Brain microvascular endothelial cell (primary cell): ENCODE measurements at regions not wholly inside any gene's neighbourhood (a gene's known extent, or its start where the extent isn't known, plus 50 kb on each side); places are given as distances from the start of the nearest gene placed in this dataset.

ENCODE experiments used
- DNase-seq: peaks from one replicate; pipeline ENCODE4 v3.0.0-alpha.2; 2020
- H3K27ac ChIP-seq: fragments of 250-450 bp; sonication (Bioruptor Pico); 2 replicates; pipeline ENCODE4 v1.5.1; 2020; ENCODE audit warnings: mild to moderate bottlenecking, moderate library complexity
- H3K27me3 ChIP-seq: fragments of 250-450 bp; sonication (Bioruptor Pico); replicated peaks from 2 replicates; pipeline ENCODE4 v1.5.1; 2020; ENCODE audit warnings: mild to moderate bottlenecking
- H3K36me3 ChIP-seq: fragments of 250-450 bp; sonication (Bioruptor Pico); replicated peaks from 2 replicates; pipeline ENCODE4 v1.5.1; 2020; ENCODE audit warnings: mild to moderate bottlenecking
- H3K4me3 ChIP-seq: 2 replicates; pipeline ENCODE4 v1.5.1; 2011; ENCODE audit warnings: low read depth, mild to moderate bottlenecking, control low read depth, low read length, moderate library complexity
- CTCF ChIP-seq: IDR thresholded peaks from 2 replicates; pipeline ENCODE4 v1.5.1; 2011; ENCODE audit warnings: low read depth, mild to moderate bottlenecking, moderate library complexity, low read length, control low read depth, inconsistent platforms; ENCODE audit errors: missing control alignments
- in situ Hi-C: cut with HindIII; loops from 2 replicates; pipeline ENCODE4 v1.10.0; 2017; ENCODE audit warnings: low sequenced_read_pairs, low pct_ligation_motif_present

- DNase-seq: peak; percentile 48
- H3K36me3 ChIP-seq: no peaks in the 10 kb centered on the region
- no peak overlapping the region for H3K4me3 ChIP-seq
- in situ Hi-C loops: no loop called here
- H3K27me3 ChIP-seq: no peaks in the 10 kb centered on the region
- no peak for TF ChIP-seq CTCF
- H3K27ac ChIP-seq: no peak overlapping the region
Measured at GRCh38 chr2:200039724-200040650, 84.6 kb downstream of the MAIP1 start.

- H3K36me3 ChIP-seq: no peaks in the 10 kb centered on the region
- no peak for DNase-seq
- no peak for TF ChIP-seq CTCF
- no peaks in the 10 kb centered on the region for H3K27me3 ChIP-seq
- in situ Hi-C loops: no loop called here
- H3K27ac ChIP-seq: no peak overlapping the region
- no peak overlapping the region for H3K4me3 ChIP-seq
Measured at GRCh38 chr2:200040831-200041230, 85.4 kb downstream of the MAIP1 start.

- DNase-seq: no peak
- H3K27ac ChIP-seq: no peak overlapping the region
- TF ChIP-seq CTCF: no peak
- H3K36me3 ChIP-seq: no peaks in the 10 kb centered on the region
- no peak overlapping the region for H3K4me3 ChIP-seq
- no peaks in the 10 kb centered on the region for H3K27me3 ChIP-seq
- in situ Hi-C loops: no loop called here
Measured at GRCh38 chr2:200041639-200042038, 86.3 kb downstream of the MAIP1 start.

- in situ Hi-C loops: no loop called here
- DNase-seq: peak; percentile 40
- TF ChIP-seq CTCF: no peak
- Histone ChIP-seq H3K27me3 (no peaks in the 10 kb centered on the region), H3K4me3 (no peak overlapping the region), H3K36me3 (no peaks in the 10 kb centered on the region), H3K27ac (peak overlapping the region; percentile 70)
Measured at GRCh38 chr2:200042102-200042735, 86.8 kb downstream of the MAIP1 start.

GRCh38 chr2:200042944-200043343 is 87.6 kb downstream of the MAIP1 start:
- H3K27me3 ChIP-seq: no peaks in the 10 kb centered on the region
- TF ChIP-seq CTCF: no peak
- H3K36me3 ChIP-seq: no peaks in the 10 kb centered on the region
- peak; percentile 75 for DNase-seq
- H3K27ac ChIP-seq: peak overlapping the region; percentile 70
- no peak overlapping the region for H3K4me3 ChIP-seq
- in situ Hi-C loops: no loop called here
